ENCODE measurements at regions not wholly inside any gene's neighbourhood (a gene's known extent, or its start where the extent isn't known, plus 50 kb on each side); places are given as distances from the start of the nearest gene placed in this dataset.
"Not testable (repeated sequence)": the region's sequence is repeated elsewhere in the genome, so short reads cannot be mapped to it uniquely, and the experiment has no call there.

DNA sequence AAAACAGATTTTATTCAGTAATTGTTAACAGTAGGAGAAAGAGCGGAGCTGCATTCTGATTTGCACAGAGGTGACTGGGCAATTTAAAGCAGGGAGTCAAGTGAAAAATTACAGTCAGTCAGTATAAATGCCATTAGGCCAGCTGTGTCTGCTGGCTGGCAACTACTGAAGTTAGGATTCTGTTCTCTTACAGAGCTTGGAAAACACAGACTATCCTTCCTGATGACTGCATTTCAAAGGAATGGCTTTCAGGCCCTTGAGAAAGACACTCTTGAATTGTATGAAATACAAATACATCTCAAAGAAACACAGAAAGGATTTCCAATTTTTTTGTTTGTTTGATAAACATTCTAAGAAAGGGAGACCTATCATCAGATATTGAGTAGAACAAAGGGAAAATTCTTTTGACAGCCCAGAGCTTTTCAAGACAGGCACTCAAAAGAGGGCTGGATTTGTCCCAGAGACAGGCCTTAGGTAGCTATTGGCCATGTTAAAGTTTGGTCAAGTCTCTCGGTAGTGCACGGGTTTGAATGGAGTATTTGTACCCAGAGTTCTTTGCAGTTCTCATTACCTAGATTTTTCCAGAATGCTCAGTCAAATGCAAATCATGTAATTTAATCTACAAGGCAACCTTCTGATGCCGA lies 551.2 kb upstream of the CCDC54 start:
- H3K4me1 Mint-ChIP-seq: peaks cover 6% of the 10 kb centered on the region
- no peak overlapping the region for H3K4me3 Mint-ChIP-seq
- peaks cover 3% of the 10 kb centered on the region for H3K9me3 Mint-ChIP-seq
- no peaks in the 10 kb centered on the region for H3K36me3 Mint-ChIP-seq (ENCODE audit: low read depth)
- H3K27ac Mint-ChIP-seq: no peak overlapping the region
- H3K27me3 Mint-ChIP-seq: no peaks in the 10 kb centered on the region
- DNase-seq: no peak
- intact Hi-C loops (cut with micrococcal nuclease): loop anchor here (10.0 kb wide), 1 partner anchor 239 kb away; no protein-coding TSS in a partner anchor

DNA sequence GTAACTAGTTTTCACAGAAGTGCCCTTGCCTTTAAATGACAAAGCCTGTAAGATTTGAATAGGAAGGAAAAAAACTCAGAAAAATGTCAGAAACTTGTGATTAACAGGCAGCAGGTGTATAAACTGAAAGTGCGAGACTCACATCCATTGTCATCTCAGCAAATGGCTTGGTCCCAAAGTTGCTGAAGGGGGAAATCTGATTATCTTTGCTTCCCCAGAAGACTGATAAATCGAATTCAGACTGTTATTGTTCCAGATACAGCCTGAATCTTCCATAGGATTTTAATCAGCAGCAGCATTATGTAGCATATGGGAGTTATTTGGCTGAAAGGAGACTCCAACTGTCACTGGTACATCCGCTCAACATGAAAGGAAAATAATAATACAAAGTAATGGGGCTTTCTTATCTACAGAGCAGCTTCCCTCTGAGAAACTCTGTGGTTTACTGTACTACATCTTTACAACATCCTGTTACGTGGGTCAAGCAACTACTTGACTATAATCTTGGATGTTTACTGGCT lies 550.4 kb upstream of the CCDC54 start:
- DNase-seq: no peak
- no peaks in the 10 kb centered on the region for H3K27me3 Mint-ChIP-seq
- no peaks in the 10 kb centered on the region for H3K36me3 Mint-ChIP-seq (ENCODE audit: low read depth)
- H3K9me3 Mint-ChIP-seq: peaks cover 5% of the 10 kb centered on the region
- no peak overlapping the region for H3K4me3 Mint-ChIP-seq
- H3K27ac Mint-ChIP-seq: no peak overlapping the region
- H3K4me1 Mint-ChIP-seq: peaks cover 6% of the 10 kb centered on the region
- intact Hi-C loops (cut with micrococcal nuclease): loop anchor here (10.0 kb wide), 1 partner anchor 238 kb away; no protein-coding TSS in a partner anchor

DNA sequence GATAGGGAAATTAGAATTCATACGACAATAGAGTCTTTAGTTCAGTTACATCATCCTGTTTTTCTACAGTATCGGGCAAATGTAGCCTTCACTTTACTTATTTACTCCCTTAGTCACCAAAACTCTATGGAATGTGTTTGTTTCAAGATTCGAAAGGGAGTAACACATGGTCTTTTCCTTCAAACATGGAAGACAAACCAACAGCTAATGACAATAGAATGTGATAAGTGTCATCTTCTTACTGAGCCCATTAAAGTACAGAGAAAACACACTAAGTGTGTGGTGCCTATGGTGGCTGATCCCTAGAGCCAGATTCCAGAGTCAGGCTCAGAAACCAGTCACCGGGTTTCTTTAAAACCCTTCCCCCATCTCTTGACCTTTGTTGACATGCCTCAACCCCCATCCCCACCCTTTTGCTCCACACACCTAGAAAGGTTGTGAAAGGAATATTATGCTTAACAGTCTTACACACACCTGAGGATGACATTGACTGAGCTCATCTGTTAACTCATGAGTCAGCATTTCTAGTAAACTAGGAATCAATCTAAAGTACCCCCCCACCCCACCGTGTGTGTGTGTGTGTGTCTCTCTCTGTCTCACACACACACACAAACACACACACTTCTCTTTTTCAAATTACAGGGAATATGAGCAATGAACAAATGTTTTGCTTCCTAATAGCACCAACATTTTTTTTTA lies 549.6 kb upstream of the CCDC54 start:
- Mint-ChIP-seq H3K36me3 (ENCODE audit: low read depth) (no peaks in the 10 kb centered on the region), H3K27me3 (no peaks in the 10 kb centered on the region), H3K9me3 (peaks cover 12% of the 10 kb centered on the region), H3K4me1 (peaks cover 6% of the 10 kb centered on the region), H3K4me3 (no peak overlapping the region), H3K27ac (no peak overlapping the region)
- intact Hi-C loops (cut with micrococcal nuclease): loop anchor here (10.0 kb wide), 1 partner anchor 237 kb away; no protein-coding TSS in a partner anchor
- DNase-seq: no peak

DNA sequence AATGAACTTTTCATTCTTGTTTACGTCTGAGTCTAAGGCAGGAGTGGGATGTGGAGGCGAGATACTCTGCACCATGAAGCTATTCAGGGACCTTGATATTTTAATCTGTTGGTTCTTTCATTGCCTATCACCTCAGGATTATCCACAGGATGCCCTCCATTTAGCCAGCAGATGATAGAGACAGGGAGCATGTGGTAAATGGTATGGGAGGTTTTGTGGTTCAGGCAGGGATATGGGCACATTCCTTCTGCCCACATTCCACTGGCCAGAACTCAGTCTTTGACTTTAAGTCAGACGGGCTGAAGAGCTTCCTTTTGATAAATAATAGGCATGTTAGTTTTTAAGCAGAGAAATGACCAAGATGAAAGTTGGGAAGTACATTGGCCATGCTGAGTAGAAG lies 548.0 kb upstream of the CCDC54 start:
- peaks cover 6% of the 10 kb centered on the region for H3K4me1 Mint-ChIP-seq
- intact Hi-C loops (cut with micrococcal nuclease): loop anchor here (10.0 kb wide), 1 partner anchor 236 kb away; no protein-coding TSS in a partner anchor
- H3K9me3 Mint-ChIP-seq: peaks cover 12% of the 10 kb centered on the region
- no peak overlapping the region for H3K4me3 Mint-ChIP-seq
- H3K27ac Mint-ChIP-seq: no peak overlapping the region
- DNase-seq: no peak
- no peaks in the 10 kb centered on the region for H3K36me3 Mint-ChIP-seq (ENCODE audit: low read depth)
- H3K27me3 Mint-ChIP-seq: no peaks in the 10 kb centered on the region

DNA sequence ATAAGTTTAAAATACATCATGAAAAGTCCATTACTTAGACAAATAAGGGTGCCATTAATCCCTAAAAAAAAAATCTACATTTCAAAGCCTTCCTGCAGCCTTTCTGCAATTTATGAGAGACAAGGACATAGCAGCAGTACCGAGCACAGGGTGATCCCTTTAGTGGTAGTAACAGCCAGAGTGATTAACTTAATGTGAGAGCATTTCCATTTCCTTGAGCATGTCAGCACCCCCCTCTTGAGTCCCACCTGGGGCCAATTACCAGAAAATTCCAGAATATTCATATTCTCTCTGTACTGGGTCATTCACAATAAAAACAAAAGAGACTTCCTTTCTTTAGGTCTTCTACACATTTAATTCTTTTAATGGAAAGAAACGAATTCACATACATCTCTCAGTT lies 546.9 kb upstream of the CCDC54 start:
- Mint-ChIP-seq H3K4me3 (no peak overlapping the region), H3K36me3 (ENCODE audit: low read depth) (no peaks in the 10 kb centered on the region), H3K4me1 (peaks cover 3% of the 10 kb centered on the region), H3K27me3 (no peaks in the 10 kb centered on the region), H3K27ac (no peak overlapping the region), H3K9me3 (peaks cover 12% of the 10 kb centered on the region)
- intact Hi-C loops (cut with micrococcal nuclease): no loop called here
- no peak for DNase-seq

DNA sequence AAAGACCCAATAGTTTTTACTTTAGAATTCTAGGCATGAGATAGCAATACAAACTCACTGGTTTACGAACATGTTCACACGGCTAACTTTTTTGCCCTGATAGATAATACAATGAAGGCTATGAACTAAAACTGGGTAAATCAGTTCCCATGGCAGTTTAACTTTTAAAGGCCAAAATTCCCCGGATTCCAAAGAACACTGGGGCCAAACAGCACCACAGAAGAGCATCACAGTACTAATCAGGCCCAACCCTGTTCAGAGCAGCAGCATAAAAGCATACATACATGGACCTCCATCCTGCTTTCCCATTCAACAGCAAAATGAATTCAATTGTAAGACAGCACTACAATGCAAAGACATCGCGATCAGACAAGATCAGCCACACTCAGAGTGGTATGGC lies 540.3 kb upstream of the CCDC54 start:
- no peak overlapping the region for H3K27ac Mint-ChIP-seq
- H3K4me3 Mint-ChIP-seq: no peak overlapping the region
- DNase-seq: no peak
- no peaks in the 10 kb centered on the region for H3K27me3 Mint-ChIP-seq
- intact Hi-C loops (cut with micrococcal nuclease): no loop called here
- no peaks in the 10 kb centered on the region for H3K4me1 Mint-ChIP-seq
- H3K36me3 Mint-ChIP-seq (ENCODE audit: low read depth): no peaks in the 10 kb centered on the region
- peaks cover 10% of the 10 kb centered on the region for H3K9me3 Mint-ChIP-seq

DNA sequence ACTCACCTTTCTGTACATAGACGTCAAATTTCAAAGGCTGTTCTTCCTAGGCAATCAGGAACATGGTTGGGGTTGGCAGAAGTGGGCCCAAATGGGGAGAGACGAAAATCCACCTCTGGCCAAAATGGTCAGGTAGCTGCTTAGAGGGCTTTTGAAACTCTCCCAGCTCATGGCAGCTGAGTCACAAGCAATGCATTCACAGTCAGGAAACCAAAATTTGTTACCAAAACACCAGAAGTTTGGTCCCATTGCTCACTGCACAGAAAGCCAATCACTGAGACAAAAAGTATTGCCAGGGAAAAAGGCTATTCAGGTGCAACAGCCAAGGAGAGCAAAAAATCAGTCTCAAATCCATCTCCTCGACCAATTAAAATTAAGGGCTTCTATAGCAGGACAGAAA lies 539.6 kb upstream of the CCDC54 start:
- Mint-ChIP-seq H3K36me3 (ENCODE audit: low read depth) (no peaks in the 10 kb centered on the region), H3K9me3 (peaks cover 4% of the 10 kb centered on the region)

DNA sequence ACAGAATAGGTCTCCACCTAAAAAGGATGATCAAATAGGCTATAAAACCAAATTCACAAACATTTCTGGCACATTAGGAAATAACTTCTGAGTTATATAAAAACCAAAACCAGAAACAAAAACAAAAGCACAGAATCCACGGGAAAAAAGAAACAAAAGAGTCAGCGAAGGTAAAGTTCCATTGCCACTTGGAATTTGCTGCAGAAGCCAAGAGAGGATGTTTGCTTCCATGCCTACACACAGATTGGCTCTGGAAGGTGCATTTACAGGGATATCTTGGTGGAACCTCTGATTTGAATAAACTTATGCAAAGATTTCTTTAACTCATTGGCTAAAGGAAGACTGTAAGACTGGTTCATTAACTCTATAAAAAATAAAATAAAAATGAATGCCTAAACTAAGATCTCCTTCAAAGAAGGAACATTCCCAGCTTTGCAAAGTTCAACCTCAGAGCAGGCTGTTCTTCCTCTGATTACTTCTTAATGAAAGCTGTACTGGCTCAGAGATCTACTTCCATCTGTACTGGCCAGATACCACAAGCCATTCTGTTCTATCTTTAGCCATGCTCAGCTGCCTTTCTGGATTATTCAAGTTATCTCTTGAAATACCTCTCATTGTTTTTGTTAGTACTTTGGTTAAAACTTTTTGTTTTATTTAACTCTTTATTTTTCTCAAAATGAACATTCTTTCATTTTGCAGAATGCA lies 537.5 kb upstream of the CCDC54 start:
- no peak overlapping the region for H3K4me3 Mint-ChIP-seq
- intact Hi-C loops (cut with micrococcal nuclease): no loop called here
- H3K4me1 Mint-ChIP-seq: no peaks in the 10 kb centered on the region
- H3K36me3 Mint-ChIP-seq (ENCODE audit: low read depth): no peaks in the 10 kb centered on the region
- H3K27ac Mint-ChIP-seq: no peak overlapping the region
- no peak for DNase-seq
- H3K9me3 Mint-ChIP-seq: peaks cover 4% of the 10 kb centered on the region
- H3K27me3 Mint-ChIP-seq: no peaks in the 10 kb centered on the region

More for the DNA sequence above, 539.6 kb upstream of the CCDC54 start:
- intact Hi-C loops (cut with micrococcal nuclease): no loop called here
- Mint-ChIP-seq H3K27me3 (no peaks in the 10 kb centered on the region), H3K27ac (no peak overlapping the region), H3K4me1 (no peaks in the 10 kb centered on the region), H3K4me3 (no peak overlapping the region)
- no peak for DNase-seq

DNA sequence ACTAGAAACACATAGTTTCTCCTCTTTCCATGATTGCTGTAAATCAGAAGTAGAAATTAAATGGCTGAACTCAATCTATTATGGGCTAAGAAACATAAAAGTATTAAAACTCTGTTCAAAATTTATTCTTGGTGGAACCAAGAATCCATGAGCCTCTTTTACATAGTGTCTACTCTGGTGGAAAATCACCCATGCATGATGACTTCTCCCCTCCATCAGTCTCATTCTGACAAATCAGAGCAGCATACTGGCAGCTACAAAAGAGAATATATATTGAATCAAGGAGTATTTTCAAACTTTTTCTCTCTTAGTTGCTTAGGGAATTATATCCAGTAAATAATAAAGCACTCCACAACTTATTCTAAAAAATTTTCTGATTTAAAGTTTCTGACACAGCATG lies 536.9 kb upstream of the CCDC54 start:
- Mint-ChIP-seq H3K36me3 (ENCODE audit: low read depth) (no peaks in the 10 kb centered on the region), H3K27ac (no peak overlapping the region), H3K4me1 (no peaks in the 10 kb centered on the region), H3K9me3 (peaks cover 4% of the 10 kb centered on the region), H3K27me3 (no peaks in the 10 kb centered on the region), H3K4me3 (no peak overlapping the region)
- intact Hi-C loops (cut with micrococcal nuclease): no loop called here
- no peak for DNase-seq

DNA sequence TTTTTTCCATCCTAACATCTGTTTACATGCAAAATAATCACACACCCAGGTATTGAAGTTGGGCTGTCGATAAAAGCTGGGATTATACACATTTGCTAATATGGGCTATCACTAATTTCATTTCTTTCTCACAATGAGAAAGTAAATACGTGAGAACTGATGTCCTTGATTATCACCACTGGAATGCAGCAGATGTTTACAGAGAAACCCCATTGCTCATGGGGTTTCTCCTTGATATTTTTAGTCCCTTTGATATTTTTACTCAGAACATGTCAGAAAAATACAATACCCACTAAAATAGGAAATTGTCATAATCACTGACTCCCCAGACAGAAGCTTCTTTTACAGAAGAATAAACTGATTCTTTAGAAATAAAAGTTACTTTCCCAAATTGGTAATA lies 535.1 kb upstream of the CCDC54 start:
- DNase-seq: no peak
- Mint-ChIP-seq H3K27me3 (no peaks in the 10 kb centered on the region), H3K36me3 (ENCODE audit: low read depth) (no peaks in the 10 kb centered on the region), H3K4me1 (no peaks in the 10 kb centered on the region), H3K9me3 (peaks cover 4% of the 10 kb centered on the region), H3K4me3 (no peak overlapping the region), H3K27ac (no peak overlapping the region)
- intact Hi-C loops (cut with micrococcal nuclease): no loop called here

DNA sequence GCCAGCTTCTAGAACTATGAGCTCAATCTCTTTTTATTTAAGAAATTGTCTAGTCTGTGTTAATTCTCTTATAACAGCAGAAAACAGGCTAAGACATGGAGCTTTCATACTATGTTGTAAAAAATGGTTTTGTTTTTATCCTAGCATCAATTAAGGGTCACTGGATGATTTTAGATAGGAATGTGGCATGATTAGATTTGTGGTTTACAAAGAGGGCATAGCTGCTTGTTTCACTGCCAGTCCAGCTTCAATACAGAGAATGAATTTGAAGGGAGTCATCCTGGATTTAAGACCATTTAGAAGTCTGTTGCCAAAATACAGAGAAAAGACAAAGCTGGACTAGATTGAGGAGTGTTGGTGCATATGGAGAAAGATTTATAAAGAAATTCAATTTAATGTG lies 532.6 kb upstream of the CCDC54 start:
- Mint-ChIP-seq H3K36me3 (ENCODE audit: low read depth) (no peaks in the 10 kb centered on the region), H3K4me1 (no peaks in the 10 kb centered on the region), H3K27me3 (no peaks in the 10 kb centered on the region), H3K4me3 (no peak overlapping the region), H3K9me3 (no peaks in the 10 kb centered on the region), H3K27ac (no peak overlapping the region)
- no peak for DNase-seq
- intact Hi-C loops (cut with micrococcal nuclease): no loop called here

DNA sequence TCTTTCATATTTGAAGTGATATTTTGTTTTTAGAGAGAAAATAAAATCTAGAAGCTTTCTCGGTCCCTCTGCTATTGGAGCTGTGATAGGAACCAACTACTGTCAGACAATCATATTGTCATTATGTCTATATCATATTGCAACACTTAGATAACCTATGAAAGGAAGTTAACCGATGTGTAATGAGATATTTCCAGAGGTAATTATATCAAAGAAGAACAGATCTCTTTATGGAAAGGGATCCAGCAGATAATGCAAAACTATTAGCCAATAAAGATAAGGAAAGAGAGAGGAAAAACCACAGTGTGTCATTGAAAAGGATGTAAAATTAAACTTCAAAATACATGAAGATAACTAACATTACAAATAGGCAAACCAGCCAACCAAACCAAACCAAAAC lies 529.1 kb upstream of the CCDC54 start:
- intact Hi-C loops (cut with micrococcal nuclease): no loop called here
- Mint-ChIP-seq H3K4me3 (no peak overlapping the region), H3K9me3 (no peaks in the 10 kb centered on the region), H3K36me3 (ENCODE audit: low read depth) (no peaks in the 10 kb centered on the region), H3K4me1 (no peaks in the 10 kb centered on the region), H3K27me3 (no peaks in the 10 kb centered on the region), H3K27ac (no peak overlapping the region)
- DNase-seq: no peak

DNA sequence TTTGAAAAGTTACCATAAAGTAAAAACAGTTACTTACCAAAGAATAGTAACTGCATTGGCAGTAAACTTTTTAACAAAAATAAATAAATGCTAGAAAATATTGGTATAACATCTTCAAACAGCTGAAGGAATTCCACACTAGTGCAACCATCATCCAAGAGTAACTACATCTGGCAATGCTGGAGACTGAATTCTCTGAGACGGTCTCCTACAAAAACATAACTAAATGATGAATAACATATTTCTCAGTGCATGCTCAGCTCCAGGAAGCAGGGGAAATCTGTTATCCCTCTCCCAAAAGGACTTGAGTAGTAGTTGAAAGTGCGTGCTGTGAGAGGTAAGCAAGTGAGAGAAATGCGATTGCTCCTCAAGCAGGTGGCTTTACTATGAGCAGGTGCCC lies 526.8 kb upstream of the CCDC54 start:
- no peaks in the 10 kb centered on the region for H3K27me3 Mint-ChIP-seq
- H3K27ac Mint-ChIP-seq: no peak overlapping the region
- H3K4me3 Mint-ChIP-seq: no peak overlapping the region
- no peaks in the 10 kb centered on the region for H3K4me1 Mint-ChIP-seq
- intact Hi-C loops (cut with micrococcal nuclease): no loop called here
- DNase-seq: no peak
- no peaks in the 10 kb centered on the region for H3K9me3 Mint-ChIP-seq
- H3K36me3 Mint-ChIP-seq (ENCODE audit: low read depth): no peaks in the 10 kb centered on the region

DNA sequence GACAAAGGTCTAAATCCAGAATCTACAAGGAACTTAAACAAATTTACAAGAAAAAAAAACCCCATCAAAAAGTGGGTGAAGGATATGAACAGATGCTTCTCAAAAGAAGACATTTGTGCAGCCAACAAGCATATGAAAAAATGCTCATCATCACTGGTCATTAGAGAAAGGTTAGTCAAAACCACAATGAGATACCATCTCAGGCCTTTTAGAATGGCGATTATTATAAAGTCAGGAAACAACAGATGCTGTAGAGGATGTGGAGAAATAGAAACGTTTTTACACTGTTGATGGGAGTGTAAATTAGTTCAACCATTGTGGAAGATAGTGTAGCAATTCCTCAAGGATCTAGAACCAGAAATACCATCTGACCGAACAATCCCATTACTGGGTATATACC lies 518.9 kb upstream of the CCDC54 start:
- H3K4me1 Mint-ChIP-seq; H3K27me3 Mint-ChIP-seq; H3K4me3 Mint-ChIP-seq; H3K27ac Mint-ChIP-seq; DNase-seq; H3K36me3 Mint-ChIP-seq (ENCODE audit: low read depth); H3K9me3 Mint-ChIP-seq; intact Hi-C loops (cut with micrococcal nuclease): not testable (repeated sequence)
